Activated CD8-positive, alpha-beta memory T cell treated with anti-CD3 and anti-CD28 coated beads for 48 hours (primary cell): ENCODE measurements at regions not wholly inside any gene's neighbourhood (a gene's known extent, or its start where the extent isn't known, plus 50 kb on each side); places are given as distances from the start of the nearest gene placed in this dataset.
A peak's percentile ranks its signal among the peaks of the same experiment; 100 is the strongest.

Experiments
- DNase-seq, 3 experiments: peaks; one replicate each; pipeline ENCODE4 v3.0.0-alpha.2; 2020; ENCODE audit warnings: low read depth in 2 of 3, low spot score in 2 of 3

DNA sequence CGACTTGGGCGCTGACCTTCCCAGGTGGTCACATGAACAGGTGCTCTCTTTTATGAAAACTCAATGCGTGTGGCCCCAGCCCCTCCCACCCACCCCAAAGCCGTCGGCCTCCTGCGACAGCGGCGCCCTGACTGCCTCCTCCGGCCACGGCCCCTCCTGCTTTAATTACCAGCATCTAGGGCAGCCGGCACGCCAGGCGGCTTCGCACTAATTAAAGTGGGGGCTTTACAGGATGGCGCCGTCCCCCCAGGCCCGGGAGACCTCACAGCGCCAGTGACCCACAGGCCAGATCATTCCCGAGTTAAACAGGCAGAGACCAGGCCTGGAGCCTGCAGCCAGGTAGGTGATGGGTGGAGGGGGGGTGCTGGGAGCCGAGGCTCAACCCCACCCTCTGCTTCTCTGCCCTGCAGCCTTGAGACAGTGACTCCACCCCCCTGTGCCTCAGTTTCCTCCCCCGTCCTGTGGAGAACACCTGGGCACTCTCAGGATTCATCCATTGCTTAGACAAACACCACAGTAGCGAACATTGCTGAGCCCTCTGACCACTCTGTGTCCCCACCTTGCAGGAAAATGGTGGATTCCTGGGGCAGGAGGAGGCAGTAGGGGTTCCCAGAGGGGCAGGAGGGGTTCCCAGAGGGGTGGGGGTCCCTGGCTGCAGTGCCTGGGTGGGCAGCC is 100.8 kb downstream of the MICALL2 start:
- no peak for DNase-seq

GRCh38 chr7:1359051-1359400 is 100.2 kb downstream of the MICALL2 start:
- no peak for DNase-seq

GRCh38 chr7:1359681-1360485 is 99.4 kb downstream of the MICALL2 start:
- DNase-seq = no peak

- no peak for DNase-seq
These were observed 98.7 kb downstream of the MICALL2 start for GRCh38 chr7:1360521-1360971.

- no peak for DNase-seq
These were observed 98.1 kb downstream of the MICALL2 start for GRCh38 chr7:1361016-1361755.

GRCh38 chr7:1361756-1362125 is 97.5 kb downstream of the MICALL2 start:
- no peak for DNase-seq

DNA sequence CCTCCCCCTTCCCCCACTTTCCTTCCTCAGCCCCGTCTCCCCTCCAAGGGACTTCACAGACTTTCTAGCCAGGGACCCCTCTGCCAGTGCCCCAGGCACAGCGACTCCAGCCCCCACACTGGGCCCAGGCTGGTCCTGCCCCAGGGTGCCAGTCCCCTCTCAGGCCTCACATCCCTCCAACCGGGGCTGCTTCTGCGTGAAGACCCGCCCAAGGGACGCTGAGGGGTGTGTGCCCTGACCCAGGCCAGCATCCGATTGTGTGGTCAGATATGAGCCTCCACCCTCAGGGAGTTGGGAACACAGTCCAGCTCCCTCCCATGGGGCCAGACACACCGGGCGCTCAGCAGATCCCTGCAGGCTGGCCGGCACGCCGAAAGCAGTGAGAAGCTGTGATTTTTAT is 97.0 kb downstream of the MICALL2 start:
- DNase-seq = no peak

GRCh38 chr7:1364068-1364905 is 95.0 kb downstream of the MICALL2 start:
- DNase-seq = no peak

DNA sequence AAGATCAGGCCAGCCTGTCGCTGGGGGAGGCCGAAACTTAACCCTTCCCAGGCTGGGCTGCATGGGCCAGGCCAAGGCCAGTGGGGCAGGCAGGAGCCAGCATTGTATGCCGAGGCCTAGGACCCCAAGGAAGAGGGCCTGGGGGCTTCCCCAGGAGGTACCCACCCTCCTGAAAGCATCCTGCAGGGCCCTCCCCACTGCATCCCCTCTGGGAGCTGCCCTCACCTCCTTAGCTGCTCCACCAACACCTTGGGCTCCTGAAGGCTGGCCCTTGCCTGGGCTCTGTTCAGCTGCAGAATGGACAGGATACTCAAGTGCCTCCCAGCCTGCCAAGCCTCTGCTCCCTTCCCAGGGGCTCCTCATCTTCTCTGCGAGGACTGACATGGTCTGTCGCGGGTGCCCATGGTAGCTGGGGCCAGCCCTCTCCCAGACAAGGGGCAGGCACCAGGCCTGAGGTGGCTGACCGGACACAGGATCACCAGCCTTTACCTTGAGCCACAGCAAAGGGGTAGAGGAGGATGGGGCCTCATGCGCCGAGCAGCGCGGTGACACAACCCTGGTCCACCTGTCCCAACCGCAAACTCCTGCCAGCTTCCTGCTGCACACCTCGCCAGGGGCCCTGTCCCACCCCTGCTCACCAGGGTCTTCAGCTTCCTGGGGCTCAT is 94.2 kb downstream of the MICALL2 start:
- DNase-seq = no peak

DNA sequence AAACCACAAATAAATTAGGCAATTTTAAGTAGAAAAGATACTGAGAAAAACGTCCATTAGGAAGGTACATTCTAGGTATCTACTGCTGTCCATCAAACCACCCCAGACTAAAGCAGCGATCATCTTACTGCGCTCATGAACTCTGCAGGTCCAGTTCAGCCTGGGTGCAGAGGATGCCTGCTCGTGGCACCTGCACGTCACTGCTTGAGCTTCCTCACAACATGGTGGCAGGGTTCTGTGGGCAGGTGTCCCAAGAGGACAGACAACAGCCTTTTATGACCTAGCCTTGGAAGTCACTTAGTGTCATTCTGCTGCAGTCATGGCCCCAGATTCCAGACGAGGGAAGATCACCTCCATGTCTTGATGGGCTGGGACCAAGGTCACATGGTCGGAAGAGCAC is 93.4 kb downstream of the MICALL2 start:
- no peak for DNase-seq

- DNase-seq = no peak
These were observed 92.4 kb downstream of the MICALL2 start for GRCh38 chr7:1366801-1367405.

DNA sequence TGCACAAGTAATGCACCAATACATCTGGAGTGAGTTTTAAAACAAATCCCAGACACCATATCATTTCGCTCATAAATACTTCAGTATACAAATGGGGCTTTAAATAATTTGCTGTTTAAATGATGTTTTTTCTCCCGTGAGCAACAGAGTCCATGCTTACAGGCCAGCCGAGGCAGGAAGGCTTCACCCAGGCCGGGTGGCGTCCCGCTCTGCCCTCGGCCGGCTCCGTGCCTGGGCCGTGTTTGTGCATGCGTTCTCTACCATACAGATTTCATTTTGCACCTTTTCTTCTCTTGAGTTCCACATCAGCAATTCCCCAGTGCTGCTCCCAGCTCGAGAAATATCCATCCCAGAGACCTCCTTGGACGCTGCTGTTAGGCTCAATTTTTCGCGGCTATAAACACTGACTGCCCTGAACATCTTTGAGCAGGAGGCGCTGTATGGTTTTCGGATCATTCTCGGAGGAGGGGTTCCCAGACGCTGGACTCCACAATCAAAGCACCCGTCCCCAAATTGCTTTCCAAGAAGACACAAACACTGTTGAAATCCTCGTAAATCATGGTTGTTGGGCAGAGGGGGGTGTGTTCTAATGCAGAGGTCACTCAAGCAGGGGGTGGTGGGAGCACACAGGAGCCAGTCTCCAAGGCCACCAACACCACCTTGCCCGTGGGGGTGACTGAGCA is 91.6 kb downstream of the MICALL2 start:
- DNase-seq = no peak

DNA sequence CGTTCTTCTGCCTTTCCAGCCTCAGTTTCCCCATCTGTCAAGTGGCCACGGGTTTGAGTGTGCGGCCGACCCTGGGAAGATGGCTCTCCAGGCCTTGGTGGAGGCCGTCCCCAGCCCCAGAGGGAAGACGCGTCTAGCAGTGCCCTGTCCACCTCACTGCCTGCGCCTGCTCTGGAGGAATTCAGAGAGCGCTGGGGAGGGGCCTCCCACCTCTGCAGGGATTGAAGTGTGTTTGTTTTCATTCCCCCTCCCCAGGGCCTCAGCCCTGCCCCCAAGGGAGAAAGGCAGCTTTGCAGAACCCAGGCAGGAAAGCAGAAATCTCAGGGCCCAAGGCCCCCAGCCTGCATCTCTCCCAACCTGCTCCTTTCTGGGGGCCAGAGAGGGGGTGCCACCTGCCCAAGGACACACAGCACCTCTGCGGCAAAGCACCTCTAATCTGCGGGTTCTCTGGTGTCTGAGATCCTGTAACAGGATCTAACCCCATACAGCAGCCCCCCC is 91.0 kb downstream of the MICALL2 start:
- DNase-seq = no peak

- DNase-seq = peak in 1 of 3 experiments; percentile 27
These were observed 90.3 kb downstream of the MICALL2 start for GRCh38 chr7:1368682-1369571.

GRCh38 chr7:1369916-1370657 is 89.2 kb downstream of the MICALL2 start:
- DNase-seq = no peak

GRCh38 chr7:1370738-1371137 is 88.5 kb downstream of the MICALL2 start:
- no peak for DNase-seq

DNA sequence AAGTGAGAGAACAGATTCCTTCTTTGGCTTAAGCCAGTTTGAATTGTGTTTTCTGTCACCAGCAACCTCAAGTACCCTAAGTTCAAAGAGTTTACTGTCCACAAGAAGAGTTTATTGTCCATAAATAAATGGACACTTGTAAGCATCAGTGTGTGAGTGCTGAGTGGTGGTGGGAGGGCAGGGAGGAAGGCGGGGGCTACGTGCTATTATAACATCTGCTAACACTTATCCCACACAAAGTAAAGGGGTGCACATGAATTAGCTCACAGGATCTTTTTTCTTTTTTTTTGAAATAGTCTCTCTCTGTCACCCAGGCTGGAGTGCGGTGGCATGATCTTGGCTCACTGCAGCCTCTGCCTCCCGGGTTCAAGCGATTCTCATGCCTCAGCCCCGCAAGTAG is 87.2 kb downstream of the MICALL2 start:
- DNase-seq = no peak
